NCI-H1105 (cell line): ENCODE measurements at regions not wholly inside any gene's neighbourhood (a gene's known extent, or its start where the extent isn't known, plus 50 kb on each side); places are given as distances from the start of the nearest gene placed in this dataset.

Experiments
- DNase-seq: peaks from one replicate; lab custom pipeline; 2025; lab: John Stamatoyannopoulos, UW

- no peak for DNase-seq
Measured at GRCh38 chr4:162350331-162350730, 186.5 kb upstream of the FSTL5 start.

- DNase-seq = no peak
Measured at GRCh38 chr4:162349395-162349794, 185.6 kb upstream of the FSTL5 start.

- DNase-seq = no peak
Measured at GRCh38 chr4:162347842-162348213, 184.0 kb upstream of the FSTL5 start.

GRCh38 chr4:162347156-162347841 is 183.5 kb upstream of the FSTL5 start:
- no peak for DNase-seq

- no peak for DNase-seq
Measured at GRCh38 chr4:162343967-162344366, 180.2 kb upstream of the FSTL5 start.

GRCh38 chr4:162341533-162341932 is 177.7 kb upstream of the FSTL5 start:
- DNase-seq = no peak

- DNase-seq = no peak
Measured at GRCh38 chr4:162323919-162324318, 160.1 kb upstream of the FSTL5 start.

- DNase-seq = no peak
Measured at GRCh38 chr4:162322054-162322453, 158.3 kb upstream of the FSTL5 start.

GRCh38 chr4:162285753-162286152 is 122.0 kb upstream of the FSTL5 start:
- DNase-seq = no peak

- DNase-seq = no peak
Measured at GRCh38 chr4:162282684-162283083, 118.9 kb upstream of the FSTL5 start.

GRCh38 chr4:162274354-162274753 is 110.6 kb upstream of the FSTL5 start:
- DNase-seq = no peak

- DNase-seq = no peak
Measured at GRCh38 chr4:162272215-162272614, 108.4 kb upstream of the FSTL5 start.

- no peak for DNase-seq
Measured at GRCh38 chr4:162268911-162269310, 105.1 kb upstream of the FSTL5 start.

GRCh38 chr4:162265802-162266201 is 102.0 kb upstream of the FSTL5 start:
- DNase-seq = no peak

GRCh38 chr4:162245051-162245450 is 81.3 kb upstream of the FSTL5 start:
- no peak for DNase-seq

- DNase-seq = no peak
Measured at GRCh38 chr4:162241857-162242256, 78.1 kb upstream of the FSTL5 start.

- DNase-seq = no peak
Measured at GRCh38 chr4:162239992-162240769, 76.4 kb upstream of the FSTL5 start.

GRCh38 chr4:162237676-162238075 is 73.9 kb upstream of the FSTL5 start:
- no peak for DNase-seq

- no peak for DNase-seq
Measured at GRCh38 chr4:162234595-162234994, 70.8 kb upstream of the FSTL5 start.

GRCh38 chr4:162232349-162232748 is 68.5 kb upstream of the FSTL5 start:
- DNase-seq = no peak

GRCh38 chr4:162229670-162230069 is 65.9 kb upstream of the FSTL5 start:
- no peak for DNase-seq

- DNase-seq = no peak
Measured at GRCh38 chr4:162221148-162221547, 57.3 kb upstream of the FSTL5 start.
